AG09319 (cell line): ENCODE measurements at regions not wholly inside any gene's neighbourhood (a gene's known extent, or its start where the extent isn't known, plus 50 kb on each side); places are given as distances from the start of the nearest gene placed in this dataset.

Source experiments
- DNase-seq: peaks from one replicate; pipeline ENCODE4 v3.0.0-alpha.2; 2010; ENCODE audit warnings: low read depth; ENCODE audit errors: extremely low read depth
- TF ChIP-seq, protein P1 (sequence below): IDR thresholded peaks from 2 replicates; pipeline ENCODE4 v1.5.1; 2011; ENCODE audit warnings: low read depth, mild to moderate bottlenecking, inconsistent platforms, low read length, moderate library complexity

DNA sequence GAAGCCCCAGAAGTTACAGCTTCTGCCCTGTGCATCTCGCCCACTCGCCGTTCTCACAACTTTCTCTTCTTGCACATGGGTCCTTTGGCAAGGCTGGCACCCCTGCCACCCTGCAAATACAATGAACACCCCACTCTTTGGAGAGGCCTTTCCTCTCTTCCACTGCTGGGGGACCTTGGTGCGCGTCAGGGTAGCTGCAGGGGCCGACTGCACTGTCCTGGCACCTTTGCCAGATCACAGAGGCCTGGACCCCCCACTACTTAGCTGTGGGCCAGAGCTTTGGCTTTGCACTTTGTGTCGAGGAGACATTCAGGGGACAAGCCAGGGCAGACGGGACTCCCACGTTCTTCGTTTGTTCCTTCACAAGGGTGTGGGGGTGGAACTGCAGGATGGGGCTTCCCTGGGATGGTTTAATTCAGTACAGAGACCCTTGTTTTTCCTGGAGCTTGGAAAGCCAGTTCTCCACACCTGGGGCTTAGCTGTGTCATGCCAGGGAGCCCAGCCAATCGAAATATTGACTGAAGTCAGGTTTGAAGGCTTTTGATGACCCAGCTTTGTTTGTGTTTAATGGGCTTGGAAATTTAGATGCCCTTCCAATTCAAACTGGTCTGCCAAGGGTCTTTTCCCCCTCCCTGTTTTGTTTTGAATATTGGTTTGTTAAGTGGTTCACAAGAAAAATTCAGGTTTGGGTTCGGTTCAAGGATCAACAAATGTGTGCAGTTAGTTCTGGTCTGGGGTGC lies 256.1 kb upstream of the TLE3 start:
- no peak for DNase-seq
- TF ChIP-seq, protein P1, sequence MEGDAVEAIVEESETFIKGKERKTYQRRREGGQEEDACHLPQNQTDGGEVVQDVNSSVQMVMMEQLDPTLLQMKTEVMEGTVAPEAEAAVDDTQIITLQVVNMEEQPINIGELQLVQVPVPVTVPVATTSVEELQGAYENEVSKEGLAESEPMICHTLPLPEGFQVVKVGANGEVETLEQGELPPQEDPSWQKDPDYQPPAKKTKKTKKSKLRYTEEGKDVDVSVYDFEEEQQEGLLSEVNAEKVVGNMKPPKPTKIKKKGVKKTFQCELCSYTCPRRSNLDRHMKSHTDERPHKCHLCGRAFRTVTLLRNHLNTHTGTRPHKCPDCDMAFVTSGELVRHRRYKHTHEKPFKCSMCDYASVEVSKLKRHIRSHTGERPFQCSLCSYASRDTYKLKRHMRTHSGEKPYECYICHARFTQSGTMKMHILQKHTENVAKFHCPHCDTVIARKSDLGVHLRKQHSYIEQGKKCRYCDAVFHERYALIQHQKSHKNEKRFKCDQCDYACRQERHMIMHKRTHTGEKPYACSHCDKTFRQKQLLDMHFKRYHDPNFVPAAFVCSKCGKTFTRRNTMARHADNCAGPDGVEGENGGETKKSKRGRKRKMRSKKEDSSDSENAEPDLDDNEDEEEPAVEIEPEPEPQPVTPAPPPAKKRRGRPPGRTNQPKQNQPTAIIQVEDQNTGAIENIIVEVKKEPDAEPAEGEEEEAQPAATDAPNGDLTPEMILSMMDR: no peak

DNA sequence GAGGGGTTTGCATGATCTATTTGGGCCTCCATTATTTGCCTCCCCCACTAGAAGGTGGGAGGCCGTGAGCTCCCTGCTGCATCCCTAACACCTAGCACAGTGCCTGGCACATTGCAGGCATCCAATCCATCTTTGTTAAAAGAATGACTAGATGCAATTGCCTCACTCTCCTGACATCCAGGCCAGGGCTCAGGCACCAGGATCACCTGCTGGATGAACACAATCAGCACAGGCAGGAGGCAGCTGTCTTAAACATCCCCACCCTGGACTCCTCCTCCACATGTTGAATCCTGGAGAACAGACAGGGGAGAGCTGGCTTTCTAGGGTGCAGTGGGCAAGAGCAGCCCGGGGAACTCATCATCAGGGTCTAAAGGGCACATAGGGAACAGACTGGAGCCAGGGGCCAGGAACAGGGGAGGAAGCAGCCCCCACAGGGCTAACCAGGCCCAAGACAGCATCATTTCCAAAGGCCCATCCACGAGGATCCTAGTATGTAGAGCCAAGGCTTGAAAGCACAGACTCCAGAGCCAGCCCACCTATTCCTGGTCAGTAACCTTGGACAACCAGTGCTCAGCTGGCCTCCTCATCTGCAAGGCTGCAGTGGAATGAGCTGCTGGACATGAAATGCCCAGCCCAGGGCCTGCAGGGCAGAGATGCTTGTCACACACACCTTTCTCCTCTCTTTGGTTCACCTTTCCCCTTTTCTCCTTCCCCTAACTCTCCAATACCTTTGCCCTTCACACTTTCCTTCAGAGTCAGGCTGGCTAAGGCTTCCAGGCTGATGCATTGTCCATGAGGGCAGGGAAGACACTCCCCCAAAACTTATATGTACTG lies 254.4 kb upstream of the TLE3 start:
- TF ChIP-seq, protein P1: no peak
- no peak for DNase-seq

DNA sequence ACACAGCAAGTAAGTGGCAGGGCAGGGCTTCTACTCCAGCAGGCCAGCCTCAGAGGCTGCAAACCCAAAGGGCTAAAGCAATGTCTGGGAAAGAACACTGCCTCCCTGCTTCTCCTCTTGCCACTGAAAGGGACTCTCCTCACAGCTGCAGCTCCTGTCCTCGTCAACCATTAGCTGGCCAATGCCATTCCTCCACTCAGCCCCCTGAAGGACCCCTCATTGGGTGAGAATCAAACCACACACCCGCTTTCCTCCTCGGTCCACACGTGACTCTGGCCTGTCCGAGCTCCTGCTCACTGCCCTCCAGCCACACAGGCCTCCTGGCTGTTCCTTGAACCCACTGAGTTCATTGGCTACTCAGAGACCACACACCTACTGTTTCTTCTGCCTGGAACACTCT lies 253.7 kb upstream of the TLE3 start:
- DNase-seq: no peak
- TF ChIP-seq, protein P1: no peak

DNA sequence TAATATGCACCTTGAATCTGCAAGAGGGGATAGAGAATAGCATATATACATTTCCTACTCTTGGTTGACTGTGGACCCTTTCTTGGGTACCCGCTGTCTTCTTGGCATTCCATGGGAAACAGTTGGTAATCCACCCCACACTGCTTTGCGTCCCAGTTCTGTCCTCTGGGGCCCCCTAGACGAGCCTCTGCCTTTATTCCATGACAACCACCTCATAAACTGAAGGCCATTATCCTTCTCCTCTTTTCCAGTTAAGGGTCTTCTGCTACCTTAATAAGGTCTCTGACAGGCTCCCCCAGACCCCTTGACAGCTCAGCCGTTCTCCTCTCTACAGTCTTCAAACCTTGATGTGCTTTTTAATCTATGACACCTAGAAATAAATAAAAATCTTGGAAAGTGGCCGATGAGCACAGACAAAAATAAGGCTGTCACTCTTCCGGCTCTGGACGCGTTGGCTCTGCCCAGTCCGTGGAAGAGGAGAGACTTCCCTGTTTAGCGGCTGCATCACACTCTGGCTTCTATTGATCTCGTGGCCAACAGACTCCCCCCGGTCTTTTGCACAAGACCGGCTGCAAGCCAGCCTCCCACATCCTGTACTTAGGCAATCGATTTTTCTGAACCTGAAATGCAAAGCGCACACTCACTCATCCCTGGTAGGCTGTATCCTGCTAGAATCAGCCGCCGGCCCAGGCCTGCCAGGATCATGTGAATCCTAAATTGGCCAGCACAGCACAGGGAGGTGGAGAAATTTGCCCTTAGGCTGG lies 251.0 kb upstream of the TLE3 start:
- no peak for DNase-seq
- TF ChIP-seq, protein P1: no peak

DNA sequence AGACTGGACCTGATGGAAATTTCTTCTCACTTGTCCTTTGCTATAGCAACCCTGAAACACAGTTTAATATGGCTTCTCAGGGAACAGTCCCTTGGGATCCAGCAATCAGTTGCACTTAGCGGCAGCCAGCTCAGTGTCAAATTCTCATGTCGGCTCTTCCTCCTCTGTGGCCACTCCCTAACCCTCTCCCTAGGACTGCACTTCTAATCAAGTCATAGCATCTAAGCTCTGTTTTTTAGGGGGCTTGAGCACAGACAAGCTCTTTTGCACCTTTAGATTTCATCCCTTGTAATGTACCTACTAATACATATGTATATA lies 250.5 kb upstream of the TLE3 start:
- DNase-seq: no peak
- TF ChIP-seq, protein P1: no peak

DNA sequence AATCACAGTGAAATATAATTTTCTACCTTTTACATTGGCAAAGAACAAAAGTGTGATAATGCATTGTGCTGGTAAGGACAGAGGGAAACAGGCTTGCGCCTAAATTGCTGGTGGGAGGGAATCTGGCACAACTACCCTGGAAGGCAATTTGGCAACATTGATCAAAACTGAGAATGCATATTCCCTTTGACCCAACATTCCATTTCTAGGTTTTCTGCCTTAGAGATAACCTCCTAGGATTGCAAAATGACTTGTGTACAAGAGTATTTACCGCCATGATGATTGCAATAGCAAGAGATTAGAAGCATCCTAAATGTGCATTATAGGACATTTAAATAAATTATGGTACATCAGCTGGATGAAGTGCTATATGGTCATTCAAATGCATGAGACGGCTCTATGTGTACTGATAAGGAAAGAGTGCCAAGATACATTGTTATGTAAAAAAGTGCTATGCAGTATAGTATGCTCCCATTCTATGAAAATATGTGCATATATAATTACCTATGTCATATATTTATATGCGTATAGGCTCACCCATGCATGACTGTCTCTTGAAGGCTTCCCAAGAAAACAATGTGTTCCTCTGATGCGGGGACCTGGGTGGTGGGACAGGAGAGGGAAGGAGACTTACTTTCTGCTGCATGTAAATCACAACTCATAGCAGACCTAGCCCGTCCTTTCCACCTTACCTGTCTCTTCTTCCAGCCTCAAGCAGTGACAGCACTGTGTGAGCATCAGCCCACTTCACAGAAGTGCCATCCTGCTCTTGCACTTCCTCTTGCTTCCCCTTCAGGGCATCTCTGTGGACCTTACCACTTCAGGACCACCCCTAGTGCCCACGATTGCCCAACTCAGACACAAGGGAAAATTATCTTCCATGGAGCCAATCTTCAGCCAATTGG lies 249.9 kb upstream of the TLE3 start:
- DNase-seq: no peak
- TF ChIP-seq, protein P1: no peak
